Kidney epithelial cell (primary cell): ENCODE measurements at regions not wholly inside any gene's neighbourhood (a gene's known extent, or its start where the extent isn't known, plus 50 kb on each side); places are given as distances from the start of the nearest gene placed in this dataset.

Experiments used
- DNase-seq: peaks from one replicate; pipeline ENCODE4 v3.0.0-alpha.2; 2010; ENCODE audit warnings: low read depth
- H3K27me3 ChIP-seq: 2 replicates; pipeline ENCODE4 v1.6.0; 2011; ENCODE audit warnings: low read length; ENCODE audit not compliant: control insufficient read depth, insufficient read depth
- H3K36me3 ChIP-seq: 2 replicates; pipeline ENCODE4 v1.5.1; 2011; ENCODE audit warnings: low read length; ENCODE audit not compliant: control insufficient read depth, insufficient read depth
- H3K4me3 ChIP-seq: 2 replicates; pipeline ENCODE4 v1.5.1; 2011; ENCODE audit warnings: low read depth, mild to moderate bottlenecking, control low read depth, low read length
- CTCF ChIP-seq: IDR thresholded peaks from 2 replicates; pipeline ENCODE4 v1.5.1; 2011; ENCODE audit warnings: mild to moderate bottlenecking, moderate library complexity, low read length, control low read depth, inconsistent platforms; ENCODE audit not compliant: insufficient read depth, poor library complexity, severe bottlenecking

GRCh38 chr4:79213010-79213409 lies 112.9 kb downstream of the NAA11 start:
- no peak for DNase-seq
- no peak for TF ChIP-seq CTCF
- H3K27me3 ChIP-seq = no peaks in the 10 kb centered on the region
- H3K36me3 ChIP-seq = no peaks in the 10 kb centered on the region
- no peak overlapping the region for H3K4me3 ChIP-seq

- no peak for DNase-seq
- TF ChIP-seq CTCF = no peak
Measured at GRCh38 chr4:79212311-79212710, 113.5 kb downstream of the NAA11 start.

GRCh38 chr4:79211490-79211889 lies 114.4 kb downstream of the NAA11 start:
- DNase-seq = no peak
- TF ChIP-seq CTCF = no peak
- Histone ChIP-seq H3K4me3 (no peak overlapping the region), H3K27me3 (no peaks in the 10 kb centered on the region), H3K36me3 (no peaks in the 10 kb centered on the region)

More at GRCh38 chr4:79212311-79212710, 113.5 kb downstream of the NAA11 start:
- Histone ChIP-seq H3K27me3 (no peaks in the 10 kb centered on the region), H3K36me3 (no peaks in the 10 kb centered on the region), H3K4me3 (no peak overlapping the region)

DNA sequence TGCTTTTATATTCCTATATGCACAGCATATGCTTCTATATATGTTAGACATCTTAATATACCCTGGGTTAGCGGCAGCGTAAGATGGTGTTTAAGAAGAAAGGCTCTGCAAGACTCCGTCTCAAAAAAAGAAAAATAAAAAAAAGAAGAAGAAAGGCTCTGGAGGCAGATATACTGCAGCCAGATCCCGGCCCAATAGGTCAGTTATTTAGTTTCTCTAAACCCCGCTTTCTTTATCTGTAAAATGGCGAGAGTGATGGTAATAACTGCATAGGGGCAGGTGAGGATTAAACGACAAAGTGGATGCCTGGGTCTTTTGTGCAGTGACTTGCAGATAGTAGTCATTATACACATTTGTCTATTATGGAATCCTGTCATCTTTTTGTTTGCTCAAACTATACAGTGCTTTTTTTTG lies 115.2 kb downstream of the NAA11 start:
- TF ChIP-seq CTCF = no peak
- DNase-seq = no peak
- no peak overlapping the region for H3K4me3 ChIP-seq
- H3K36me3 ChIP-seq = no peaks in the 10 kb centered on the region
- no peaks in the 10 kb centered on the region for H3K27me3 ChIP-seq

DNA sequence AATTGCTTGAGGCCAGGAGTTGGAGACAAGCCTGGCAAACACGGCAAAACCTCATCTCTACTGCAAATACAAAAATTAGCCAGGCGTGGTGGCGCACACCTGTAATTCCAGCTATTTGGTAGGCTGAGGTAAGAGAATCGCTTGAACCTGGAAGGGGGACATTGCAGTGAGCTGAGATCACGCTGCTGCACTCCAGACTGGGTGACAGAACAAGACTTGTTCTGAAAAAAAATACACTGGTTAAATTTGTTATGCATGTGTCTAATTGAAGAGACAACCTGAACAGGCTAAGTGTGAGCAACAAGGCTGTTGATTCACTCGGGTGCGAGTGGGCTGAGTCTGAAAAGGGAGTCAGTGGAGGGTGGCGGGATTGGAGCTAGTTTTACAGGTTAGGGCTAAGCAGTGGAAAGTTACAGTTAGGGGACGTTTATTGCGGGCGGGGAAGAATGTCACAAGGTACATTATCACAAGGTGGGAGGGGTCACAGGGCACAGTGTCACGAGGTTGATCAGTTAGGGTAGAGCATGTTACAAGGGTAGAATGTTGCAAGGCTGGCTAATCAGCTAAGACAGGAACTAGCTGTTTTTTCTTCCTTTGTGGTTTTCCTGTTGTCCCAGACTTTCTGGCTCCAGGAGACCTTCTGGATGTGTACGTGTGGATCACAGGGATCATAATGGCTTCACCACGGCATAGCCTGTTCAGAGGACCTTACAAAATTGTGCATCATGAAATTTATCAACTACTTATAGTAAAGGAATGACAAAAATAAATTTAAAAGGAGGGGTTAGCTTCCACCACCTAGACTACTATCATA lies 115.8 kb downstream of the NAA11 start:
- no peak overlapping the region for H3K4me3 ChIP-seq
- no peaks in the 10 kb centered on the region for H3K36me3 ChIP-seq
- DNase-seq = peak; percentile 21
- TF ChIP-seq CTCF = no peak
- H3K27me3 ChIP-seq = no peaks in the 10 kb centered on the region

DNA sequence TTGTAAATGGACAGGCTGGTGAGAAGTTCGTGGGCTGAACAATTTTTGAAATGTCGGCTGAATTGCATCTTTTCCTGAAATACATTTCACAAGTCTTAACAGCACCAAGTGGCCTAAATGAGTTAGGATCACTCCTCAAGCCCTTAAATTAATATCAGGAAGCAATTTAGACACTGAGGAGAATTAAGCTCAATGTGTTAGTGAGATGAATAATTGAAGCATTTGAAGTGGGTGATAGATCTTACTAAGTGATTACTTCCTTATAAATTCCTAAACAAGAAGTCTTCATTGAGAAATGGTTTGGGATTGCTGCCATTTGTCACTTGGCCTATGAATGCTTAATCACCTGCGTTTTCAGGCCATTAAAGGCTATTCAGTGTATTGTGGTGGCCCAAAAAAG lies 116.8 kb downstream of the NAA11 start:
- no peaks in the 10 kb centered on the region for H3K36me3 ChIP-seq
- TF ChIP-seq CTCF = no peak
- DNase-seq = no peak
- no peaks in the 10 kb centered on the region for H3K27me3 ChIP-seq
- no peak overlapping the region for H3K4me3 ChIP-seq
